GM23338 (cell line): ENCODE measurements at regions not wholly inside any gene's neighbourhood (a gene's known extent, or its start where the extent isn't known, plus 50 kb on each side); places are given as distances from the start of the nearest gene placed in this dataset.

Experiments
- ATAC-seq: fragments of 200-7000 bp; cut with Tn5 transposase; 3 replicates; pipeline ENCODE4 v1.9.1; 2020
- DNase-seq: peaks from one replicate; pipeline ENCODE4 v3.0.0-alpha.2; 2015; ENCODE audit warnings: low spot score
- H2AFZ ChIP-seq: fragments of 200-600 bp; sonication (generic); 2 replicates; pipeline ENCODE4 v1.8.0; 2016; ENCODE audit warnings: antibody characterized with exemption, mild to moderate bottlenecking, moderate library complexity
- H3F3A ChIP-seq: fragments of 200-600 bp; sonication (generic); replicated peaks from 2 replicates; pipeline ENCODE4 v1.8.0; 2017; ENCODE audit warnings: antibody characterized with exemption, mixed run types, low read depth
- H3K27ac ChIP-seq: fragments of 200-600 bp; sonication (generic); 2 replicates; pipeline ENCODE4 v1.6.1; 2016; ENCODE audit warnings: low read depth
- H3K27me3 ChIP-seq: fragments of 200-600 bp; sonication (generic); 2 replicates; pipeline ENCODE4 v1.8.0; 2016; ENCODE audit warnings: mild to moderate bottlenecking, mixed run types, moderate library complexity; ENCODE audit not compliant: insufficient read depth
- H3K36me3 ChIP-seq: fragments of 200-600 bp; sonication (generic); 2 replicates; pipeline ENCODE4 v1.8.0; 2016; ENCODE audit warnings: mild to moderate bottlenecking; ENCODE audit not compliant: insufficient read depth
- H3K4me1 ChIP-seq: fragments of 200-600 bp; sonication (generic); 2 replicates; pipeline ENCODE4 v1.8.0; 2016; ENCODE audit warnings: mild to moderate bottlenecking, moderate library complexity; ENCODE audit not compliant: insufficient read depth
- H3K4me2 ChIP-seq: fragments of 200-600 bp; sonication (generic); 2 replicates; pipeline ENCODE4 v1.7.1; 2017; ENCODE audit warnings: mixed run types
- H3K4me3 ChIP-seq: fragments of 200-600 bp; sonication (generic); 2 replicates; pipeline ENCODE4 v1.6.1; 2016; ENCODE audit warnings: mixed run types
- H3K79me2 ChIP-seq: fragments of 200-600 bp; sonication (generic); replicated peaks from 2 replicates; pipeline ENCODE4 v1.8.0; 2017; ENCODE audit warnings: mild to moderate bottlenecking; ENCODE audit not compliant: insufficient read depth
- H3K9me2 ChIP-seq: fragments of 200-600 bp; sonication (generic); 2 replicates; pipeline ENCODE4 v1.8.0; 2017; ENCODE audit not compliant: insufficient read depth
- H4K20me1 ChIP-seq: fragments of 200-600 bp; sonication (generic); replicated peaks from 2 replicates; pipeline ENCODE4 v1.8.0; 2017; ENCODE audit warnings: mild to moderate bottlenecking; ENCODE audit not compliant: insufficient read depth
- H3K27ac Mint-ChIP-seq: 2 replicates; pipeline ENCODE4 v1.8.0; 2020; ENCODE audit warnings: inconsistent platforms, mild to moderate bottlenecking, moderate library complexity, mixed read lengths
- H3K27me3 Mint-ChIP-seq: 3 replicates; pipeline ENCODE4 v1.8.0; 2022; ENCODE audit warnings: low read depth, mild to moderate bottlenecking, moderate library complexity, mixed read lengths, inconsistent platforms; ENCODE audit not compliant: insufficient read depth, poor library complexity
- H3K36me3 Mint-ChIP-seq: 3 replicates; pipeline ENCODE4 v1.8.0; 2021; ENCODE audit warnings: low read depth, mild to moderate bottlenecking, inconsistent platforms, moderate library complexity, mixed read lengths
- H3K4me1 Mint-ChIP-seq: 3 replicates; pipeline ENCODE4 v1.8.0; 2020; ENCODE audit warnings: mild to moderate bottlenecking, inconsistent platforms, mixed read lengths
- H3K4me3 Mint-ChIP-seq: 3 replicates; pipeline ENCODE4 v1.8.0; 2021; ENCODE audit warnings: moderate library complexity, mild to moderate bottlenecking, inconsistent platforms, mixed read lengths
- H3K9me3 Mint-ChIP-seq: 3 replicates; pipeline ENCODE4 v1.8.0; 2020; ENCODE audit warnings: moderate library complexity, mild to moderate bottlenecking, inconsistent platforms, mixed read lengths
- CREB1 ChIP-seq: fragments of 250-450 bp; sonication (Bioruptor Pico); IDR thresholded peaks from 2 replicates; pipeline ENCODE4 v1.5.0; 2020; ENCODE audit warnings: low read depth, mild to moderate bottlenecking, moderate library complexity
- EZH2 ChIP-seq: fragments of 200-600 bp; sonication (generic); IDR thresholded peaks from one replicate; pipeline ENCODE4 v1.8.0; 2017; ENCODE audit warnings: antibody characterized with exemption, mild to moderate bottlenecking, low read depth; ENCODE audit not compliant: unreplicated experiment
- EZH2phosphoT487 ChIP-seq: fragments of 200-600 bp; sonication (generic); IDR thresholded peaks from one replicate; pipeline ENCODE4 v1.8.1; 2018; ENCODE audit warnings: antibody characterized with exemption; ENCODE audit not compliant: unreplicated experiment
- JUNB ChIP-seq: IDR thresholded peaks from one replicate; pipeline ENCODE4 v1.6.1; 2016; ENCODE audit warnings: antibody characterized with exemption; ENCODE audit not compliant: unreplicated experiment
- NANOG ChIP-seq: IDR thresholded peaks from 2 replicates; pipeline ENCODE4 v1.6.1; 2016; ENCODE audit warnings: antibody characterized with exemption, borderline replicate concordance
- POLR2AphosphoS5 ChIP-seq: IDR thresholded peaks from 2 replicates; pipeline ENCODE4 v1.6.1; 2016; ENCODE audit warnings: antibody characterized with exemption, low read depth
- STAT1 ChIP-seq: IDR thresholded peaks from one replicate; pipeline ENCODE4 v1.6.1; 2016; ENCODE audit warnings: antibody characterized with exemption; ENCODE audit not compliant: unreplicated experiment
- ZNF331 ChIP-seq: fragments of 250-450 bp; sonication (Bioruptor Pico); IDR thresholded peaks from 2 replicates; pipeline ENCODE4 v1.5.0; 2020; ENCODE audit warnings: low read depth, mild to moderate bottlenecking, moderate library complexity
- TF ChIP-seq, protein P1 (sequence below): IDR thresholded peaks from one replicate; pipeline ENCODE4 v1.6.1; 2018; ENCODE audit warnings: antibody characterized with exemption; ENCODE audit not compliant: unreplicated experiment
- TF ChIP-seq, protein P2 (sequence below), 2 experiments: fragments of 200-600 bp in 1 of 2; sonication (generic) in 1 of 2; conservative IDR thresholded peaks; 2 replicates each; pipeline versions ENCODE4 v1.5.1 to v1.6.1; 2016 to 2017; ENCODE audit warnings: antibody characterized with exemption in 2 of 2, low read depth in 2 of 2, mild to moderate bottlenecking in 2 of 2, moderate library complexity in 1 of 2
- TF ChIP-seq, protein P3 (sequence below): IDR thresholded peaks from 2 replicates; pipeline ENCODE4 v1.6.1; 2016; ENCODE audit warnings: antibody characterized with exemption

DNA sequence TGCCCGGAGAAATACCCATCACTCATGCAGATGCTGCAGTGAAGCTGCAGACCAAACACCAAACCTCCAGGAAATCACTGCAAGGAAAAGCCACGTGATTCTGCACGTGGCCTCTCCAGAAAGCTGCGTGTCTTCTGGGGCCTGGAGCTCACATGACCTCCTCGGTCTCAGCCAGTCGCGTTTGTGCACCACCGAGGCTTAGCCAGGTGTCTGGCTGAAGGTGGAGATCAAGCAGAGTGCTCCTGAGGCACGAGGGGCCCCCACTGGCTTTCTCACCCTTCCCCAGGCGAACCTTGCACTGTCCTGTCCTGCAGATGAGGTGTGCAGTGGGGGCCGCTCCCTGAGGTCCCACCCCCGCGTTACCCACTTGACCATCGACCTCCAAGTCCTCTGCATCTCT is 257.3 kb downstream of the RBFOX3 start:
- Mint-ChIP-seq H3K9me3 (peaks cover 5% of the 10 kb centered on the region; the same call in 1 of the 3 replicates), H3K4me3 (no peak overlapping the region)

DNA sequence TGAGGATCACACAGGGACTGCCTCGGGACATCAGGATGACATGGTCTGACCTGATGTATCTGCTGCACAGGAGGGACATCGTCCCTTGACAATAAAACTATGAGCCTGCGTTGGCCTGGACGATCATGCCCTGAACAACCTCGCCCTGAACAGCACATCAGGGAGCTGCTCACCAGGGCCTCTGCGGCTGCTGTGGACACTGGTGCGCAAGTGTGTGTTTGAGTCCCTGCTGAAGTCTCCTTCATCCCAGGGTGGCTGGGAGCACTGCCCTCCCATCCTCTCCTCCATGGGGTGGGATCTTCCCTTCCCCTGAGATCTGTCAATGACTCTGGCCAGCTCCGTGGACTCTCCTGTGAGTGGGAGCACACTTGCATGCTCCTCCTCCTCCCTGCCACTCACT is 257.8 kb downstream of the RBFOX3 start:
- H3K79me2 ChIP-seq, result no peaks in the 10 kb centered on the region
- Mint-ChIP-seq H3K9me3 (peaks cover 5% of the 10 kb centered on the region; the same call in 1 of the 3 replicates), H3K4me1 (peaks cover under 1% of the 10 kb centered on the region; the same call in 2 of the 3 replicates), H3K27me3 (peaks cover 3% of the 10 kb centered on the region), H3K36me3 (no peaks in the 10 kb centered on the region; the same call in 2 of the 3 replicates), H3K4me3 (no peak overlapping the region), H3K27ac (no peak overlapping the region)
- no peaks in the 10 kb centered on the region for H3K27me3 ChIP-seq
- no peak overlapping the region for H3K4me3 ChIP-seq
- H3K36me3 ChIP-seq, result no peaks in the 10 kb centered on the region
- H3K4me1 ChIP-seq, result no peaks in the 10 kb centered on the region
- DNase-seq, result no peak
- no peaks in the 10 kb centered on the region for H3K9me2 ChIP-seq
- no peak overlapping the region for H3K4me2 ChIP-seq
- H3K27ac ChIP-seq, result no peak overlapping the region
- no peaks in the 10 kb centered on the region for H4K20me1 ChIP-seq
- ATAC-seq, result no peak
- H2AFZ ChIP-seq, result no peak overlapping the region
- H3F3A ChIP-seq, result no peaks in the 10 kb centered on the region
- TF ChIP-seq EZH2 (no peak), ZNF331 (CRISPR knock-in tag) (no peak), POLR2AphosphoS5 (no peak), STAT1 (no peak), JUNB (no peak), CREB1 (CRISPR knock-in tag) (no peak), EZH2phosphoT487 (no peak), NANOG (no peak)
- TF ChIP-seq, protein P1, sequence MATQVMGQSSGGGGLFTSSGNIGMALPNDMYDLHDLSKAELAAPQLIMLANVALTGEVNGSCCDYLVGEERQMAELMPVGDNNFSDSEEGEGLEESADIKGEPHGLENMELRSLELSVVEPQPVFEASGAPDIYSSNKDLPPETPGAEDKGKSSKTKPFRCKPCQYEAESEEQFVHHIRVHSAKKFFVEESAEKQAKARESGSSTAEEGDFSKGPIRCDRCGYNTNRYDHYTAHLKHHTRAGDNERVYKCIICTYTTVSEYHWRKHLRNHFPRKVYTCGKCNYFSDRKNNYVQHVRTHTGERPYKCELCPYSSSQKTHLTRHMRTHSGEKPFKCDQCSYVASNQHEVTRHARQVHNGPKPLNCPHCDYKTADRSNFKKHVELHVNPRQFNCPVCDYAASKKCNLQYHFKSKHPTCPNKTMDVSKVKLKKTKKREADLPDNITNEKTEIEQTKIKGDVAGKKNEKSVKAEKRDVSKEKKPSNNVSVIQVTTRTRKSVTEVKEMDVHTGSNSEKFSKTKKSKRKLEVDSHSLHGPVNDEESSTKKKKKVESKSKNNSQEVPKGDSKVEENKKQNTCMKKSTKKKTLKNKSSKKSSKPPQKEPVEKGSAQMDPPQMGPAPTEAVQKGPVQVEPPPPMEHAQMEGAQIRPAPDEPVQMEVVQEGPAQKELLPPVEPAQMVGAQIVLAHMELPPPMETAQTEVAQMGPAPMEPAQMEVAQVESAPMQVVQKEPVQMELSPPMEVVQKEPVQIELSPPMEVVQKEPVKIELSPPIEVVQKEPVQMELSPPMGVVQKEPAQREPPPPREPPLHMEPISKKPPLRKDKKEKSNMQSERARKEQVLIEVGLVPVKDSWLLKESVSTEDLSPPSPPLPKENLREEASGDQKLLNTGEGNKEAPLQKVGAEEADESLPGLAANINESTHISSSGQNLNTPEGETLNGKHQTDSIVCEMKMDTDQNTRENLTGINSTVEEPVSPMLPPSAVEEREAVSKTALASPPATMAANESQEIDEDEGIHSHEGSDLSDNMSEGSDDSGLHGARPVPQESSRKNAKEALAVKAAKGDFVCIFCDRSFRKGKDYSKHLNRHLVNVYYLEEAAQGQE, result no peak
- TF ChIP-seq, protein P2, sequence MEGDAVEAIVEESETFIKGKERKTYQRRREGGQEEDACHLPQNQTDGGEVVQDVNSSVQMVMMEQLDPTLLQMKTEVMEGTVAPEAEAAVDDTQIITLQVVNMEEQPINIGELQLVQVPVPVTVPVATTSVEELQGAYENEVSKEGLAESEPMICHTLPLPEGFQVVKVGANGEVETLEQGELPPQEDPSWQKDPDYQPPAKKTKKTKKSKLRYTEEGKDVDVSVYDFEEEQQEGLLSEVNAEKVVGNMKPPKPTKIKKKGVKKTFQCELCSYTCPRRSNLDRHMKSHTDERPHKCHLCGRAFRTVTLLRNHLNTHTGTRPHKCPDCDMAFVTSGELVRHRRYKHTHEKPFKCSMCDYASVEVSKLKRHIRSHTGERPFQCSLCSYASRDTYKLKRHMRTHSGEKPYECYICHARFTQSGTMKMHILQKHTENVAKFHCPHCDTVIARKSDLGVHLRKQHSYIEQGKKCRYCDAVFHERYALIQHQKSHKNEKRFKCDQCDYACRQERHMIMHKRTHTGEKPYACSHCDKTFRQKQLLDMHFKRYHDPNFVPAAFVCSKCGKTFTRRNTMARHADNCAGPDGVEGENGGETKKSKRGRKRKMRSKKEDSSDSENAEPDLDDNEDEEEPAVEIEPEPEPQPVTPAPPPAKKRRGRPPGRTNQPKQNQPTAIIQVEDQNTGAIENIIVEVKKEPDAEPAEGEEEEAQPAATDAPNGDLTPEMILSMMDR (conservative IDR thresholded peaks at IDR 0.05; ENCODE audit: low read depth in 2 of 2), result no peak

More for the DNA sequence above, 257.3 kb downstream of the RBFOX3 start:
- no peaks in the 10 kb centered on the region for H3K36me3 ChIP-seq
- no peaks in the 10 kb centered on the region for H3K27me3 ChIP-seq
- no peaks in the 10 kb centered on the region; the same call in 2 of the 3 replicates for H3K36me3 Mint-ChIP-seq
- no peaks in the 10 kb centered on the region for H3F3A ChIP-seq
- no peaks in the 10 kb centered on the region for H4K20me1 ChIP-seq
- no peak overlapping the region for H3K27ac ChIP-seq
- ATAC-seq (no peak), DNase-seq (no peak)
- H3K27me3 Mint-ChIP-seq, result peaks cover 7% of the 10 kb centered on the region
- no peak overlapping the region for H3K27ac Mint-ChIP-seq
- no peak overlapping the region for H3K4me2 ChIP-seq
- no peaks in the 10 kb centered on the region for H3K79me2 ChIP-seq
- no peaks in the 10 kb centered on the region for H3K4me1 ChIP-seq
- no peak for TF ChIP-seq CREB1 (CRISPR knock-in tag)
- no peak for TF ChIP-seq STAT1
- TF ChIP-seq, protein P1, result no peak
- no peak for TF ChIP-seq EZH2
- TF ChIP-seq POLR2AphosphoS5, result no peak
- no peak for TF ChIP-seq ZNF331 (CRISPR knock-in tag)
- TF ChIP-seq JUNB, result no peak
- TF ChIP-seq, protein P3, sequence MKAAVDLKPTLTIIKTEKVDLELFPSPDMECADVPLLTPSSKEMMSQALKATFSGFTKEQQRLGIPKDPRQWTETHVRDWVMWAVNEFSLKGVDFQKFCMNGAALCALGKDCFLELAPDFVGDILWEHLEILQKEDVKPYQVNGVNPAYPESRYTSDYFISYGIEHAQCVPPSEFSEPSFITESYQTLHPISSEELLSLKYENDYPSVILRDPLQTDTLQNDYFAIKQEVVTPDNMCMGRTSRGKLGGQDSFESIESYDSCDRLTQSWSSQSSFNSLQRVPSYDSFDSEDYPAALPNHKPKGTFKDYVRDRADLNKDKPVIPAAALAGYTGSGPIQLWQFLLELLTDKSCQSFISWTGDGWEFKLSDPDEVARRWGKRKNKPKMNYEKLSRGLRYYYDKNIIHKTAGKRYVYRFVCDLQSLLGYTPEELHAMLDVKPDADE, result no peak
- H3K4me1 Mint-ChIP-seq, result no peaks in the 10 kb centered on the region; the same call in 2 of the 3 replicates
- no peak overlapping the region for H3K4me3 ChIP-seq
- no peak overlapping the region for H2AFZ ChIP-seq
- no peaks in the 10 kb centered on the region for H3K9me2 ChIP-seq
